Sigmoid colon (tissue), 4 donors: ENCODE measurements at regions not wholly inside any gene's neighbourhood (a gene's known extent, or its start where the extent isn't known, plus 50 kb on each side); places are given as distances from the start of the nearest gene placed in this dataset.

Source experiments
- EP300 ChIP-seq, 4 donors: sonication (generic); formaldehyde crosslinking; IDR thresholded peaks; one replicate each; pipeline ENCODE4 v1.6.1; 2017; ENCODE audit warnings: antibody characterized with exemption in 4 of 4
- POLR2AphosphoS5 ChIP-seq, 4 donors: sonication (generic); formaldehyde crosslinking; IDR thresholded peaks; one replicate each; pipeline ENCODE4 v1.6.1; 2017; ENCODE audit warnings: antibody characterized with exemption in 4 of 4
- TF ChIP-seq, protein P1 (sequence below), 4 experiments: fragments of 450-650 bp in 3 of 4; fragments of 200-600 bp in 1 of 4; IDR thresholded peaks; one replicate each; pipeline ENCODE4 v1.5.1; 2016 to 2019; ENCODE audit warnings: antibody characterized with exemption in 4 of 4, mild to moderate bottlenecking in 3 of 4, moderate library complexity in 2 of 4

DNA sequence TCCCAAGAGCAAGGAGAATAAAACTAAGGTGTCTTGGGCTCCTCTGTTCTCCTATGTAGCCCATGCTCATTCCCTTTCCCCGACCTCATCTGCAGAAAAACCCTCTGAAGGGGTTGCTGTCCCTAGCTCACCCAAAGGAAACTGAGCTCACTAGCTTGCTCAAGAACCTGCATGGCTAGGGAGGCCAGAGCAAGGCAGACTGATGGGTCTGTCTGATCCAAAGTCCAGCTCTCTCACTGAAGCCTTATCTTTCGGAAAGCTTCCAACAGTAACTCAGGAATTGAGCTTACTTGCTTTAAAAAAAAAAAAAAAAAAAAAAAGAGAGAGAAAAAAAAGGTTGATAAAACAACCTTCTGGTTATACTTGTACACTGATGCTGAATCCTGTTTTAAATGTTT, 141.4 kb upstream of the TOPAZ1 start:
- TF ChIP-seq POLR2AphosphoS5 (IDR thresholded peaks at IDR 0.05): no peak
- TF ChIP-seq, protein P1, sequence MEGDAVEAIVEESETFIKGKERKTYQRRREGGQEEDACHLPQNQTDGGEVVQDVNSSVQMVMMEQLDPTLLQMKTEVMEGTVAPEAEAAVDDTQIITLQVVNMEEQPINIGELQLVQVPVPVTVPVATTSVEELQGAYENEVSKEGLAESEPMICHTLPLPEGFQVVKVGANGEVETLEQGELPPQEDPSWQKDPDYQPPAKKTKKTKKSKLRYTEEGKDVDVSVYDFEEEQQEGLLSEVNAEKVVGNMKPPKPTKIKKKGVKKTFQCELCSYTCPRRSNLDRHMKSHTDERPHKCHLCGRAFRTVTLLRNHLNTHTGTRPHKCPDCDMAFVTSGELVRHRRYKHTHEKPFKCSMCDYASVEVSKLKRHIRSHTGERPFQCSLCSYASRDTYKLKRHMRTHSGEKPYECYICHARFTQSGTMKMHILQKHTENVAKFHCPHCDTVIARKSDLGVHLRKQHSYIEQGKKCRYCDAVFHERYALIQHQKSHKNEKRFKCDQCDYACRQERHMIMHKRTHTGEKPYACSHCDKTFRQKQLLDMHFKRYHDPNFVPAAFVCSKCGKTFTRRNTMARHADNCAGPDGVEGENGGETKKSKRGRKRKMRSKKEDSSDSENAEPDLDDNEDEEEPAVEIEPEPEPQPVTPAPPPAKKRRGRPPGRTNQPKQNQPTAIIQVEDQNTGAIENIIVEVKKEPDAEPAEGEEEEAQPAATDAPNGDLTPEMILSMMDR (IDR thresholded peaks at IDR 0.05): no peak
- no peak for TF ChIP-seq EP300 (IDR thresholded peaks at IDR 0.05)
